HCT116 (cell line): ENCODE measurements at regions not wholly inside any gene's neighbourhood (a gene's known extent, or its start where the extent isn't known, plus 50 kb on each side); places are given as distances from the start of the nearest gene placed in this dataset.

Experiments used
- ATAC-seq: fragments of 200-7000 bp; cut with Tn5 transposase; 2 replicates; pipeline ENCODE4 v1.9.1; 2020; ENCODE audit warnings: mild to moderate bottlenecking, moderate library complexity
- BruUV-seq: library from RNA; stranded (reverse); fragments of 400-500 nt; replicated peaks from 2 replicates; lab custom pipeline; 2021; lab: Mats Ljungman, UMichigan
- CTCF ChIA-PET: fragments of 300-600 bp; sonication (Branson Sonifier 250); formaldehyde crosslinking; loops from one replicate; lab custom pipeline; 2021; ENCODE audit warnings: antibody characterized with exemption; lab: Charles Lee
- POLR2A ChIA-PET: fragments of 300-600, 350-600 bp; sonication (Branson Sonifier 250); formaldehyde crosslinking; loops from one replicate; lab custom pipeline; 2021; ENCODE audit warnings: antibody characterized with exemption; lab: Charles Lee
- RAD21 ChIA-PET, 2 experiments: fragments of 300-600 bp; sonication (Branson Sonifier 250); formaldehyde crosslinking; loops; one replicate each; lab custom pipeline; 2023; ENCODE audit warnings: low total read pairs in 2 of 2; ENCODE audit not compliant: uncharacterized antibody in 2 of 2, unreplicated experiment in 2 of 2, low non-redundant PET in 1 of 2; lab: Charles Lee
- DNase-seq: peaks from one replicate; pipeline ENCODE4 v3.0.0-alpha.2; 2010; ENCODE audit warnings: low read depth, low spot score
- H2AFZ ChIP-seq: fragments of 200-600 bp; shearing (Covaris generic), sonication (generic); 2 replicates; pipeline ENCODE4 v1.6.1; 2017; ENCODE audit warnings: low read depth, mixed run types, mixed read lengths, antibody characterized with exemption, low read length; ENCODE audit not compliant: poor library complexity, severe bottlenecking
- H3K27ac ChIP-seq: 2 replicates; pipeline ENCODE4 v1.5.1; 2012; ENCODE audit warnings: low read depth, low read length
- H3K27me3 ChIP-seq: fragments of 200-600 bp; sonication (generic); 2 replicates; pipeline ENCODE4 v1.6.1; 2016; ENCODE audit warnings: mixed run types, low read length, mixed read lengths; ENCODE audit not compliant: insufficient read depth
- H3K36me3 ChIP-seq, 2 experiments: fragments of 200-500 bp in 1 of 2; fragments of 200-600 bp in 1 of 2; sonication (Bioruptor generic) in 1 of 2; sonication (generic) in 1 of 2; 2 replicates each; pipeline versions ENCODE4 v1.5.1 to v1.6.1; 2014 to 2016; ENCODE audit warnings: low read length in 2 of 2, inconsistent platforms in 1 of 2, mixed read lengths in 1 of 2, mixed run types in 1 of 2; ENCODE audit not compliant: insufficient read depth in 2 of 2, control insufficient read depth in 1 of 2
- H3K4me1 ChIP-seq, 2 experiments: fragments of 200-600 bp in 1 of 2; sonication (generic) in 1 of 2; 2 replicates each; pipeline versions ENCODE4 v1.5.1 to v1.6.1; 2012 to 2017; ENCODE audit warnings: low read length in 2 of 2, inconsistent platforms in 1 of 2, mild to moderate bottlenecking in 1 of 2, mixed read lengths in 1 of 2, mixed run types in 1 of 2, moderate library complexity in 1 of 2; ENCODE audit not compliant: insufficient read depth in 2 of 2, control insufficient read depth in 1 of 2
- H3K4me2 ChIP-seq: fragments of 200-600 bp; sonication (generic); 2 replicates; pipeline ENCODE4 v1.6.1; 2017; ENCODE audit warnings: mixed run types, low read length, mixed read lengths
- H3K4me3 ChIP-seq, 2 experiments: fragments of 200-600 bp in 1 of 2; sonication (generic) in 1 of 2; replicated peaks in 1 of 2; 2 replicates each; pipeline ENCODE4 v1.5.1; 2011 to 2016; ENCODE audit warnings: low read length in 2 of 2, control low read depth in 1 of 2, low read depth in 1 of 2, mild to moderate bottlenecking in 1 of 2, mixed read lengths in 1 of 2, mixed run types in 1 of 2
- H3K79me2 ChIP-seq: fragments of 200-600 bp; sonication (generic); 2 replicates; pipeline ENCODE4 v1.6.1; 2017; ENCODE audit warnings: mild to moderate bottlenecking, mixed run types, low read length, moderate library complexity, mixed read lengths; ENCODE audit not compliant: insufficient read depth
- H3K9ac ChIP-seq: fragments of 200-600 bp; sonication (generic); 2 replicates; pipeline ENCODE4 v1.6.1; 2016; ENCODE audit warnings: low read length, mixed read lengths
- H3K9me2 ChIP-seq: fragments of 200-600 bp; sonication (generic), shearing (Covaris generic); 2 replicates; pipeline ENCODE4 v1.6.1; 2017; ENCODE audit warnings: mixed run types, mild to moderate bottlenecking, moderate library complexity; ENCODE audit not compliant: insufficient read depth
- H3K9me3 ChIP-seq, 2 experiments: fragments of 200-500 bp in 1 of 2; fragments of 200-600 bp in 1 of 2; sonication (Bioruptor generic) in 1 of 2; sonication (generic) in 1 of 2; 2 replicates each; pipeline ENCODE4 v1.6.1; 2014 to 2017; ENCODE audit warnings: low read length in 2 of 2, mixed read lengths in 2 of 2, inconsistent platforms in 1 of 2, low read depth in 1 of 2, mild to moderate bottlenecking in 1 of 2, mixed run types in 1 of 2, moderate library complexity in 1 of 2; ENCODE audit not compliant: control insufficient read depth in 1 of 2, insufficient read depth in 1 of 2
- H4K20me1 ChIP-seq: fragments of 200-600 bp; sonication (generic), shearing (Covaris generic); 2 replicates; pipeline ENCODE4 v1.6.1; 2017; ENCODE audit warnings: mixed run types, mild to moderate bottlenecking, moderate library complexity; ENCODE audit not compliant: insufficient read depth
- CEBPB ChIP-seq: IDR thresholded peaks from 2 replicates; pipeline ENCODE4 v1.6.1; 2012; ENCODE audit warnings: low read depth
- EGR1 ChIP-seq: IDR thresholded peaks from 2 replicates; pipeline ENCODE4 v1.6.1; 2012; ENCODE audit warnings: low read depth
- ELF1 ChIP-seq: IDR thresholded peaks from 2 replicates; pipeline ENCODE4 v1.6.1; 2012; ENCODE audit warnings: low read depth, borderline replicate concordance
- EZH2 ChIP-seq: fragments of 200-600 bp; sonication (generic); IDR thresholded peaks from 2 replicates; pipeline ENCODE4 v1.6.1; 2017; ENCODE audit warnings: antibody characterized with exemption, mixed run types
- RAD21 ChIP-seq: IDR thresholded peaks from 2 replicates; pipeline ENCODE4 v1.6.1; 2012; ENCODE audit warnings: low read depth, mild to moderate bottlenecking
- REST ChIP-seq: IDR thresholded peaks from 2 replicates; pipeline ENCODE4 v1.6.1; 2012; ENCODE audit warnings: low read depth
- ZFX ChIP-seq: fragments of 450-650 bp; IDR thresholded peaks from 2 replicates; pipeline ENCODE4 v1.6.1; 2017
- ZNF274 ChIP-seq: fragments of 200-500 bp; sonication (Bioruptor generic); IDR thresholded peaks from 2 replicates; pipeline ENCODE4 v1.6.1; 2014; ENCODE audit warnings: mild to moderate bottlenecking, low read depth, low read length, inconsistent platforms
- intact Hi-C: fragments of 100-400 bp; cut with micrococcal nuclease; formaldehyde crosslinking; loops from 2 replicates; pipeline ENCODE4 v1.10.0; 2022
- TF ChIP-seq, protein P1 (sequence below), 3 experiments: fragments of 200-600 bp in 1 of 3; sonication (generic) in 1 of 3; IDR thresholded peaks in 2 of 3; conservative IDR thresholded peaks in 1 of 3; 2 replicates each; pipeline ENCODE4 v1.5.1; 2012 to 2017; ENCODE audit warnings: low read depth in 2 of 3, low read length in 2 of 3, antibody characterized with exemption in 1 of 3, borderline replicate concordance in 1 of 3, control low read depth in 1 of 3, mild to moderate bottlenecking in 1 of 3, mixed read lengths in 1 of 3, mixed run types in 1 of 3, moderate library complexity in 1 of 3; ENCODE audit not compliant: insufficient read depth in 1 of 3
- TF ChIP-seq, protein P2 (sequence below): IDR thresholded peaks from 2 replicates; pipeline ENCODE4 v1.6.1; 2012

GRCh38 chrX:130994671-130995070 lies 63.5 kb upstream of the ARHGAP36 start:
- Histone ChIP-seq H3K36me3 (no peaks in the 10 kb centered on the region), H4K20me1 (no peaks in the 10 kb centered on the region), H3K27me3 (no peaks in the 10 kb centered on the region), H3K4me3 (no peak overlapping the region), H3K9me3 (no peaks in the 10 kb centered on the region), H3K27ac (no peak overlapping the region), H3K4me2 (no peak overlapping the region), H3K9ac (no peak overlapping the region), H3K4me1 (no peaks in the 10 kb centered on the region), H3K9me2 (no peaks in the 10 kb centered on the region), H2AFZ (no peak overlapping the region), H3K79me2 (no peaks in the 10 kb centered on the region)
- POLR2A ChIA-PET = no interaction called here
- DNase-seq = no peak
- CTCF ChIA-PET = interaction anchor here (1.0 to 1.9 kb wide), 4 partner anchors 632 to 682 kb away, joined by 4 to 11 read pairs (median 6); no protein-coding TSS in a partner anchor
- intact Hi-C loops = loop anchor here (1.0 kb wide), 1 partner anchor 639 kb away; no protein-coding TSS in a partner anchor
- no peak for TF ChIP-seq ZFX
- TF ChIP-seq, protein P1, sequence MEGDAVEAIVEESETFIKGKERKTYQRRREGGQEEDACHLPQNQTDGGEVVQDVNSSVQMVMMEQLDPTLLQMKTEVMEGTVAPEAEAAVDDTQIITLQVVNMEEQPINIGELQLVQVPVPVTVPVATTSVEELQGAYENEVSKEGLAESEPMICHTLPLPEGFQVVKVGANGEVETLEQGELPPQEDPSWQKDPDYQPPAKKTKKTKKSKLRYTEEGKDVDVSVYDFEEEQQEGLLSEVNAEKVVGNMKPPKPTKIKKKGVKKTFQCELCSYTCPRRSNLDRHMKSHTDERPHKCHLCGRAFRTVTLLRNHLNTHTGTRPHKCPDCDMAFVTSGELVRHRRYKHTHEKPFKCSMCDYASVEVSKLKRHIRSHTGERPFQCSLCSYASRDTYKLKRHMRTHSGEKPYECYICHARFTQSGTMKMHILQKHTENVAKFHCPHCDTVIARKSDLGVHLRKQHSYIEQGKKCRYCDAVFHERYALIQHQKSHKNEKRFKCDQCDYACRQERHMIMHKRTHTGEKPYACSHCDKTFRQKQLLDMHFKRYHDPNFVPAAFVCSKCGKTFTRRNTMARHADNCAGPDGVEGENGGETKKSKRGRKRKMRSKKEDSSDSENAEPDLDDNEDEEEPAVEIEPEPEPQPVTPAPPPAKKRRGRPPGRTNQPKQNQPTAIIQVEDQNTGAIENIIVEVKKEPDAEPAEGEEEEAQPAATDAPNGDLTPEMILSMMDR (IDR thresholded peaks at IDR 0.05 in 2 of 3, conservative IDR thresholded peaks at IDR 0.05 in 1 of 3; ENCODE audit: borderline replicate concordance in 1 of 3, insufficient read depth in 1 of 3, low read depth in 2 of 3, low read length in 2 of 3) = peak; percentile 37 to 57 (median 47); a peak in 4 of 6 replicates
- no peak for TF ChIP-seq CEBPB
- TF ChIP-seq RAD21 = peak; percentile 45
- no TSS peak for BruUV-seq
- RAD21 ChIA-PET = interaction anchor here in 1 of 2 experiments (0.7 kb wide), 1 partner anchor 602 kb away, joined by 4 read pairs; no protein-coding TSS in a partner anchor
- peak; percentile 53 for ATAC-seq

GRCh38 chrX:130995439-130995838 lies 62.7 kb upstream of the ARHGAP36 start:
- Histone ChIP-seq H3K4me1 (no peaks in the 10 kb centered on the region), H3K27me3 (no peaks in the 10 kb centered on the region), H3K9me2 (no peaks in the 10 kb centered on the region), H3K9ac (no peak overlapping the region), H3K36me3 (no peaks in the 10 kb centered on the region), H4K20me1 (no peaks in the 10 kb centered on the region), H3K4me2 (no peak overlapping the region), H3K9me3 (no peaks in the 10 kb centered on the region), H2AFZ (no peak overlapping the region), H3K79me2 (no peaks in the 10 kb centered on the region), H3K4me3 (no peak overlapping the region), H3K27ac (no peak overlapping the region)
- POLR2A ChIA-PET = no interaction called here
- RAD21 ChIA-PET = no interaction called here
- ATAC-seq (no peak), DNase-seq (no peak)
- CTCF ChIA-PET = interaction anchor here (1.0 to 1.9 kb wide), 5 partner anchors 10 to 682 kb away, joined by 3 to 11 read pairs (median 6); no protein-coding TSS in a partner anchor
- intact Hi-C loops = no loop called here
- BruUV-seq = no TSS peak
- TF ChIP-seq, protein P2, sequence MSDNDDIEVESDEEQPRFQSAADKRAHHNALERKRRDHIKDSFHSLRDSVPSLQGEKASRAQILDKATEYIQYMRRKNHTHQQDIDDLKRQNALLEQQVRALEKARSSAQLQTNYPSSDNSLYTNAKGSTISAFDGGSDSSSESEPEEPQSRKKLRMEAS = no peak
- no peak for TF ChIP-seq EZH2
- TF ChIP-seq RAD21 = no peak
- TF ChIP-seq EGR1 = no peak
- TF ChIP-seq ZFX = no peak
- TF ChIP-seq ZNF274 = no peak
- TF ChIP-seq ELF1 = no peak
- no peak for TF ChIP-seq REST
- TF ChIP-seq, protein P1 (IDR thresholded peaks at IDR 0.05 in 2 of 3, conservative IDR thresholded peaks at IDR 0.05 in 1 of 3; ENCODE audit: borderline replicate concordance in 1 of 3, insufficient read depth in 1 of 3, low read depth in 2 of 3, low read length in 2 of 3) = no peak
